DND-41 (cell line): ENCODE measurements at regions not wholly inside any gene's neighbourhood (a gene's known extent, or its start where the extent isn't known, plus 50 kb on each side); places are given as distances from the start of the nearest gene placed in this dataset.

Source experiments
- ATAC-seq: fragments of 200-7000 bp; cut with Tn5 transposase; 3 replicates; pipeline ENCODE4 v1.9.1; 2021; ENCODE audit warnings: low read depth; ENCODE audit not compliant: insufficient read depth
- DNase-seq: peaks from one replicate; pipeline ENCODE4 v3.0.0-alpha.2; 2020
- H2AFZ ChIP-seq: 2 replicates; pipeline ENCODE4 v1.6.0; 2012; ENCODE audit warnings: low read depth, low read length
- H3K27ac ChIP-seq: 2 replicates; pipeline ENCODE4 v1.5.1; 2012; ENCODE audit warnings: low read length, inconsistent platforms
- H3K27me3 ChIP-seq: fragments of 200-600 bp; sonication (generic); 2 replicates; pipeline ENCODE4 v1.6.0; 2012; ENCODE audit warnings: low read length, mild to moderate bottlenecking, inconsistent platforms; ENCODE audit not compliant: insufficient read depth, poor library complexity
- H3K36me3 ChIP-seq: 2 replicates; pipeline ENCODE4 v1.5.1; 2012; ENCODE audit warnings: low read length, inconsistent platforms; ENCODE audit not compliant: insufficient read depth
- H3K4me1 ChIP-seq: 2 replicates; pipeline ENCODE4 v1.5.1; 2012; ENCODE audit warnings: mild to moderate bottlenecking, low read length; ENCODE audit not compliant: insufficient read depth
- H3K4me2 ChIP-seq: 2 replicates; pipeline ENCODE4 v1.6.0; 2012; ENCODE audit warnings: mild to moderate bottlenecking, moderate library complexity, low read length, inconsistent platforms; ENCODE audit not compliant: insufficient read depth
- H3K4me3 ChIP-seq, 2 experiments: fragments of 200-600 bp in 1 of 2; shearing (Covaris generic) in 1 of 2; 2 replicates each; pipeline ENCODE4 v1.5.1; 2012 to 2016; ENCODE audit warnings: inconsistent platforms in 2 of 2, low read length in 2 of 2, mild to moderate bottlenecking in 2 of 2, low read depth in 1 of 2, moderate library complexity in 1 of 2
- H3K79me2 ChIP-seq: 2 replicates; pipeline ENCODE4 v1.6.0; 2012; ENCODE audit warnings: low read length, inconsistent platforms; ENCODE audit not compliant: insufficient read depth
- H3K9ac ChIP-seq: 2 replicates; pipeline ENCODE4 v1.6.0; 2012; ENCODE audit warnings: low read depth, mild to moderate bottlenecking, inconsistent platforms, low read length, moderate library complexity
- H3K9me3 ChIP-seq: 2 replicates; pipeline ENCODE4 v1.5.1; 2012; ENCODE audit warnings: low read length, moderate library complexity, mild to moderate bottlenecking, inconsistent platforms; ENCODE audit not compliant: insufficient read depth, severe bottlenecking
- H4K20me1 ChIP-seq: 2 replicates; pipeline ENCODE4 v1.6.0; 2012; ENCODE audit warnings: low read length; ENCODE audit not compliant: insufficient read depth
- CTCF ChIP-seq: IDR thresholded peaks from 2 replicates; pipeline ENCODE4 v1.5.1; 2012; ENCODE audit warnings: borderline replicate concordance, low read length, moderate library complexity, mild to moderate bottlenecking; ENCODE audit not compliant: poor library complexity, severe bottlenecking; ENCODE audit errors: extremely low read depth
- EZH2 ChIP-seq: IDR thresholded peaks from 3 replicates; pipeline ENCODE4 v1.6.1; 2012; ENCODE audit warnings: borderline replicate concordance, low read depth, mild to moderate bottlenecking, moderate library complexity, low read length, inconsistent platforms; ENCODE audit not compliant: severe bottlenecking

- Histone ChIP-seq H3K79me2 (no peaks in the 10 kb centered on the region), H2AFZ (0 out of 2 replicates have a peak overlapping the region, but pooled peaks have one; percentile 27), H4K20me1 (no peaks in the 10 kb centered on the region), H3K9ac (no peak overlapping the region), H3K4me3 (no peak overlapping the region), H3K9me3 (no peaks in the 10 kb centered on the region), H3K27ac (no peak overlapping the region), H3K4me2 (no peak overlapping the region), H3K27me3 (no peaks in the 10 kb centered on the region), H3K36me3 (no peaks in the 10 kb centered on the region), H3K4me1 (peaks cover 5% of the 10 kb centered on the region)
- TF ChIP-seq EZH2 (no peak), CTCF (peak; percentile 53)
- ATAC-seq (peak; percentile 72), DNase-seq (no peak)
Measured at GRCh38 chr5:8650186-8650585, 781.2 kb downstream of the MTRR start.

- Histone ChIP-seq H3K27me3 (no peaks in the 10 kb centered on the region), H3K79me2 (no peaks in the 10 kb centered on the region), H3K4me3 (no peak overlapping the region), H3K27ac (no peak overlapping the region), H3K36me3 (no peaks in the 10 kb centered on the region), H3K9ac (no peak overlapping the region), H3K4me2 (no peak overlapping the region), H3K4me1 (no peaks in the 10 kb centered on the region), H3K9me3 (no peaks in the 10 kb centered on the region), H2AFZ (no peak overlapping the region), H4K20me1 (no peaks in the 10 kb centered on the region)
- no peak for ATAC-seq
- DNase-seq: no peak
- no peak for TF ChIP-seq CTCF
- no peak for TF ChIP-seq EZH2
Measured at GRCh38 chr5:8660133-8660893, 791.4 kb downstream of the MTRR start.

DNA sequence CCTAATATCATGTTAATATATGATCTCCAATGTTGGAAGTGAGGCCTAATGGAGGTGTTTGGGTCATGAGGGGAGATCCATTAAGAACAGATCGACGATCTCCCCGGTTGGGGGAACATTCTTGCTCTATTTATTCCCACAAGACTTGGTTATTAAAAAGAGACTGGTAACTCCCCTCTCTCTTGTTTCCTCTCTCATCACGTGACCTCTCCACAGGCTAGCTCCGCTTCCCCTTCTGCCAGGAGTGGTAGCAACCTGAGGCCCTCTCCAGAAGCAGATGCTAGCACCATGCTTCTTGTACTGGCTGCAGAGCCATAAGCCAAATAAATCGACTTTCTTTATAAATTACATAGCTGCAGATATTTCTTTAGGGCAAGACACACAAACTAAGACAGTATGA, 794.4 kb downstream of the MTRR start:
- Histone ChIP-seq H3K4me3 (no peak overlapping the region), H3K9me3 (no peaks in the 10 kb centered on the region), H4K20me1 (no peaks in the 10 kb centered on the region), H3K36me3 (no peaks in the 10 kb centered on the region), H2AFZ (no peak overlapping the region), H3K79me2 (no peaks in the 10 kb centered on the region), H3K4me1 (no peaks in the 10 kb centered on the region), H3K9ac (no peak overlapping the region), H3K4me2 (no peak overlapping the region), H3K27ac (no peak overlapping the region), H3K27me3 (no peaks in the 10 kb centered on the region)
- no peak for TF ChIP-seq CTCF
- TF ChIP-seq EZH2: no peak
- DNase-seq (no peak), ATAC-seq (no peak)

DNA sequence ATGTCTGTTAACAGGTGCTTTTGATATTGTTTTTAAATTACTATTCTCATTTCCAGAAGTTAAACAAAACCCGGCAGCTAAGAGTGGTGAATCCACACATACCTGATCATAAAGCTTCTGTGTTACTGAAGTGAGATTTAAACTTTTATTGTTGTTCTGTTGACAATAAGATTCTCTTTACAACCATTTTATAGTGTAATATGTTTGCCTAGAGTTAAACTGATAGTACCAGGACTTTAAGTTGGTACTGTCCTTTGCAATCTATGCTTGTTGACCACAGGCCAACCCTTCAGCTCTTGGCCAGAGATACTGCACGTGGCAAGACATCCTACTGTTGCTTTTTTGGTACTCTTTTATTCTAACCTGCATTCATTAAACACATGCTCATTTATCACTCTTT, 806.2 kb downstream of the MTRR start:
- no peak overlapping the region for H3K27ac ChIP-seq
- ATAC-seq (no peak), DNase-seq (no peak)

More for the DNA sequence above, 806.2 kb downstream of the MTRR start:
- Histone ChIP-seq H3K27me3 (no peaks in the 10 kb centered on the region), H2AFZ (no peak overlapping the region), H3K9me3 (peaks cover 2% of the 10 kb centered on the region), H3K4me1 (no peaks in the 10 kb centered on the region; the same call in 1 of the 2 replicates), H3K4me2 (no peak overlapping the region), H3K9ac (no peak overlapping the region), H3K36me3 (no peaks in the 10 kb centered on the region), H3K79me2 (no peaks in the 10 kb centered on the region), H3K4me3 (no peak overlapping the region), H4K20me1 (no peaks in the 10 kb centered on the region)
- no peak for TF ChIP-seq EZH2
- no peak for TF ChIP-seq CTCF
